ENCODE measurements at regions not wholly inside any gene's neighbourhood (a gene's known extent, or its start where the extent isn't known, plus 50 kb on each side); places are given as distances from the start of the nearest gene placed in this dataset.

DNA sequence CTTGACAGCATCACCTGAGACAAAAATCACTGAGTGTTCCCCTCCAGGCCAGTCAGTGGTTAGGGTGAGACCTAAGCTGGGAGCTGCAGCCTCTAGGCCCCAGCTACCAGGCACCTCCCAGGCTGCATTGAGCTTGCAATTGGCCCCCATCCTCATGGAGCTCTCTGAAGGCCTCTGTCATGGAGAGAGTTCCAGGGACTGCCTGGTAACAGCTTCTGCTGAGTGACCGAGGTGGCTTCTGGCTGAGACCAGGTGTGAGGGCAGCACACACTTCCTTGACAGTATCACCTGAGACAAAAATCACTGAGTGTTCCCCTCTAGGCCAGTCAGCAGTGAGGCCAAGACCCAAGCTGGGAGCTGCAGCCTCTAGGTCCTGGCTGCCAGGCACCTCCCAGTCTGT, 283.0 kb downstream of the SMOC2 start:
- no peak for TF ChIP-seq EZH2 (IDR thresholded peaks at IDR 0.05)
- no peak for TF ChIP-seq POLR2AphosphoS5 (IDR thresholded peaks at IDR 0.05; ENCODE audit: borderline replicate concordance, low read depth, low read length)
- TF ChIP-seq FOXP2 (optimal IDR thresholded peaks at IDR 0.05; ENCODE audit: control extremely low read depth, extremely low read length, insufficient read depth) = no peak
